Stomach (tissue), 4 donors: ENCODE measurements at regions not wholly inside any gene's neighbourhood (a gene's known extent, or its start where the extent isn't known, plus 50 kb on each side); places are given as distances from the start of the nearest gene placed in this dataset.

Source experiments
- EP300 ChIP-seq: sonication (generic); formaldehyde crosslinking; IDR thresholded peaks from one replicate; pipeline ENCODE4 v1.6.1; 2017; ENCODE audit warnings: antibody characterized with exemption
- POLR2A ChIP-seq, 4 donors: fragments of 450-650 bp; IDR thresholded peaks; one replicate each; pipeline ENCODE4 v1.6.1; 2016; ENCODE audit warnings: antibody characterized with exemption in 4 of 4, control low read depth in 2 of 4, mild to moderate bottlenecking in 1 of 4, moderate library complexity in 1 of 4
- TF ChIP-seq, protein P1 (sequence below), 7 experiments: fragments of 450-650 bp in 4 of 7; fragments of 200-600 bp in 3 of 7; sonication (generic) in 3 of 7; IDR thresholded peaks; one replicate each; pipeline ENCODE4 v1.5.1; 2016 to 2019; ENCODE audit warnings: antibody characterized with exemption in 7 of 7, control low read depth in 2 of 7, mild to moderate bottlenecking in 1 of 7

- TF ChIP-seq EP300: no peak
- TF ChIP-seq POLR2A (IDR thresholded peaks at IDR 0.05): no peak
- TF ChIP-seq, protein P1, sequence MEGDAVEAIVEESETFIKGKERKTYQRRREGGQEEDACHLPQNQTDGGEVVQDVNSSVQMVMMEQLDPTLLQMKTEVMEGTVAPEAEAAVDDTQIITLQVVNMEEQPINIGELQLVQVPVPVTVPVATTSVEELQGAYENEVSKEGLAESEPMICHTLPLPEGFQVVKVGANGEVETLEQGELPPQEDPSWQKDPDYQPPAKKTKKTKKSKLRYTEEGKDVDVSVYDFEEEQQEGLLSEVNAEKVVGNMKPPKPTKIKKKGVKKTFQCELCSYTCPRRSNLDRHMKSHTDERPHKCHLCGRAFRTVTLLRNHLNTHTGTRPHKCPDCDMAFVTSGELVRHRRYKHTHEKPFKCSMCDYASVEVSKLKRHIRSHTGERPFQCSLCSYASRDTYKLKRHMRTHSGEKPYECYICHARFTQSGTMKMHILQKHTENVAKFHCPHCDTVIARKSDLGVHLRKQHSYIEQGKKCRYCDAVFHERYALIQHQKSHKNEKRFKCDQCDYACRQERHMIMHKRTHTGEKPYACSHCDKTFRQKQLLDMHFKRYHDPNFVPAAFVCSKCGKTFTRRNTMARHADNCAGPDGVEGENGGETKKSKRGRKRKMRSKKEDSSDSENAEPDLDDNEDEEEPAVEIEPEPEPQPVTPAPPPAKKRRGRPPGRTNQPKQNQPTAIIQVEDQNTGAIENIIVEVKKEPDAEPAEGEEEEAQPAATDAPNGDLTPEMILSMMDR (IDR thresholded peaks at IDR 0.05): no peak
These were observed 315.4 kb downstream of the ETAA1 start for GRCh38 chr2:67712484-67712883.
